ENCODE measurements at regions not wholly inside any gene's neighbourhood (a gene's known extent, or its start where the extent isn't known, plus 50 kb on each side); places are given as distances from the start of the nearest gene placed in this dataset.

DNA sequence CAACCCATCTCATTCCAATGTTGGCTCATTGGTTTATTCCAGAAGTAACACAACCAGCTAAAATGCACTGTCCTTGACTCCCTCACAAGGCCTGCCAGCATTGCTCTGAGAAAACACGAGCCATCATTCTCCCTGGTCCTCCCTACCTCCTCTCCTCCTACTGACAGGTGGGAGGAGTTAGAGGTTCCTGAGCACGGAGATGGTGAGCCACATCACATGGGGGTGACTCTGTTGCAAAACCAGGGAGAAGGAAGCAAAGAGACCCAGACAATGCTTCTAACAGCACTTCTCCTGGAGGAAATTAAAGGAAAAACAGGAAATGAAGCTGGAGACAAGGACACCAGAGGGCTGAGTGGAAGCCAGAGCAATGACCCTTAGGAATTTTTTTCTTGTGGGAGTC is 667.4 kb downstream of the NTRK3 start:
- H3K4me1 ChIP-seq (replicated peaks in 1 of 2) = no peaks in the 10 kb centered on the region
- TF ChIP-seq, protein P1, sequence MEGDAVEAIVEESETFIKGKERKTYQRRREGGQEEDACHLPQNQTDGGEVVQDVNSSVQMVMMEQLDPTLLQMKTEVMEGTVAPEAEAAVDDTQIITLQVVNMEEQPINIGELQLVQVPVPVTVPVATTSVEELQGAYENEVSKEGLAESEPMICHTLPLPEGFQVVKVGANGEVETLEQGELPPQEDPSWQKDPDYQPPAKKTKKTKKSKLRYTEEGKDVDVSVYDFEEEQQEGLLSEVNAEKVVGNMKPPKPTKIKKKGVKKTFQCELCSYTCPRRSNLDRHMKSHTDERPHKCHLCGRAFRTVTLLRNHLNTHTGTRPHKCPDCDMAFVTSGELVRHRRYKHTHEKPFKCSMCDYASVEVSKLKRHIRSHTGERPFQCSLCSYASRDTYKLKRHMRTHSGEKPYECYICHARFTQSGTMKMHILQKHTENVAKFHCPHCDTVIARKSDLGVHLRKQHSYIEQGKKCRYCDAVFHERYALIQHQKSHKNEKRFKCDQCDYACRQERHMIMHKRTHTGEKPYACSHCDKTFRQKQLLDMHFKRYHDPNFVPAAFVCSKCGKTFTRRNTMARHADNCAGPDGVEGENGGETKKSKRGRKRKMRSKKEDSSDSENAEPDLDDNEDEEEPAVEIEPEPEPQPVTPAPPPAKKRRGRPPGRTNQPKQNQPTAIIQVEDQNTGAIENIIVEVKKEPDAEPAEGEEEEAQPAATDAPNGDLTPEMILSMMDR (IDR thresholded peaks at IDR 0.05) = no peak
- TF ChIP-seq POLR2A (IDR thresholded peaks at IDR 0.05) = no peak
- no peaks in the 10 kb centered on the region for H3K36me3 ChIP-seq (replicated peaks in 1 of 2)
- no peak overlapping the region for H3K4me3 ChIP-seq
- intact Hi-C loops (cut with DNase I) = no loop called here
- DNase-seq = no peak
- H3K27me3 ChIP-seq = no peaks in the 10 kb centered on the region
- WGBS, 4 donors = 10 to 29% (median 20%) methylated on average over 2 of the region's 2 CpGs
- no peak overlapping the region for H3K27ac ChIP-seq
- H3K9me3 ChIP-seq (replicated peaks in 1 of 3) = no peaks in the 10 kb centered on the region

DNA sequence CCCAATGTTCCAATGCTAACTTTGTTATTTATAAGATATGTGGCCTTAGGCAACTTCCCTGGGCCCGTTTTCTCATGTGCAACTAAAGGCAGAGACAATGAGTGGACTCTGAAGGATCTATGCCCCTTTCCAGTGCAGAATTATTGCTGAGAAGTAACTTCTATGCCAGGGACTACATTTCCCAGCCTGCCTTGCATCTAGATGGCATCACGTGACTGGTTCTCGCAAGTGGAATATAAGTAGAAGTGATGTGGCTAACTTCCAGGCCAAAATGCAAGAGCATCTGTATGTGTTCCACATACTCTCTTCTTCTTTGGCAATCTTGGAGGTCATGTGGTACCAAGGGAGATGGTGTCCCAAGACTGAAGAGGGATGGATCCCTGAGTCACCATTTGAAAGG is 674.4 kb downstream of the NTRK3 start:
- Histone ChIP-seq H3K4me1 (replicated peaks in 1 of 2) (no peaks in the 10 kb centered on the region), H3K36me3 (replicated peaks in 1 of 2) (no peaks in the 10 kb centered on the region), H3K27me3 (no peaks in the 10 kb centered on the region), H3K4me3 (no peak overlapping the region), H3K9me3 (replicated peaks in 1 of 3) (no peaks in the 10 kb centered on the region), H3K27ac (no peak overlapping the region)
- WGBS, 4 donors = 43 to 58% (median 54%) methylated on average over 3 of the region's 3 CpGs
- intact Hi-C loops (cut with DNase I) = no loop called here
- DNase-seq = no peak
- TF ChIP-seq, protein P1 (IDR thresholded peaks at IDR 0.05) = no peak
- TF ChIP-seq POLR2A (IDR thresholded peaks at IDR 0.05) = no peak

DNA sequence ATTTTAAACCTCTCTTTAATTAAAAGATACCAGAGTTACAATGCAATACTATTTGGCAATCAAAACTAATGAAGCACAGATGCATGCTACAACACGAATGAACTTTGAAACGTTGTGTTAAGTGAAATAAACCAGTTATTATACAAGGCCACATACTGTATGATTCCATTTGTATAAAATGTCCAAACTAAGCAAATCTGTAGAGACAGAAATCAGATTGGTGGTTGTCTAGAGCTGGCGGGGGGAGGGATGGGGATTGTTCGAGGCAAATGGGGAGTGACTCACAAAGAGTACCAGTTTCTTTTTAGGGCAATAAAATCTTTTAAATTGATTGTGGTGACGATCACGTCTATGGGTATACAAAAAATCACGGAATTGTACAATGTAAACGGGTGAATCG is 677.0 kb downstream of the NTRK3 start:
- Histone ChIP-seq H3K27ac (no peak overlapping the region), H3K9me3 (replicated peaks in 1 of 3) (no peaks in the 10 kb centered on the region), H3K4me1 (replicated peaks in 1 of 2) (no peaks in the 10 kb centered on the region), H3K36me3 (replicated peaks in 1 of 2) (peaks cover 0 to 2% of the 10 kb centered on the region in 2 donors), H3K4me3 (no peak overlapping the region), H3K27me3 (no peaks in the 10 kb centered on the region)
- WGBS, 4 donors = 76 to 84% (median 81%) methylated on average over 9 of the region's 9 CpGs
- no peak for TF ChIP-seq POLR2A (IDR thresholded peaks at IDR 0.05)
- TF ChIP-seq, protein P1 (IDR thresholded peaks at IDR 0.05) = no peak
- no peak for DNase-seq
- intact Hi-C loops (cut with DNase I) = no loop called here

DNA sequence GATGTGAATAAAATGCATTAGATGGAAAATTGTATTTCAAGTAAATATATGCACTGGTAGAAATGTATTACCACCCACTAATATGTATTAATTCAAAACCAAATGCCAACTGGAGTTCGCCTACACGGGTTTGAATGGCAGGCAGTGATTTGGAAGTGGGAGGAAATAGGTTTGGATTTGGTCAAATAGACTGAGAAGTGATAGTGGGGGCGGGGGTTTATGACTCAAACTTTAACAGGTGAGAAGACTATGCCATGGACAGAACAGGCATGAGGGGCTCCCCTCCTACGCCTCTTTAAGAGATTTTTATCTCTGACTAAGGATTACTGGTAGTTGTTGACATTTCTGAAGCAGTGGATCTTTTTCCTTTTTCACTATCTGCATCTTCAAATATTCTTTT is 677.8 kb downstream of the NTRK3 start:
- DNase-seq = no peak
- Histone ChIP-seq H3K9me3 (replicated peaks in 1 of 3) (no peaks in the 10 kb centered on the region), H3K4me3 (no peak overlapping the region), H3K27me3 (no peaks in the 10 kb centered on the region), H3K4me1 (replicated peaks in 1 of 2) (no peaks in the 10 kb centered on the region), H3K36me3 (replicated peaks in 1 of 2) (peaks cover 0 to 3% of the 10 kb centered on the region in 2 donors), H3K27ac (no peak overlapping the region)
- WGBS, 4 donors = 52 to 68% (median 63%) methylated on average over 4 of the region's 4 CpGs
- no peak for TF ChIP-seq POLR2A (IDR thresholded peaks at IDR 0.05)
- TF ChIP-seq, protein P1 (IDR thresholded peaks at IDR 0.05) = no peak
- intact Hi-C loops (cut with DNase I) = no loop called here
